Mesothelial cell of epicardium (in vitro differentiated cells): ENCODE measurements at regions not wholly inside any gene's neighbourhood (a gene's known extent, or its start where the extent isn't known, plus 50 kb on each side); places are given as distances from the start of the nearest gene placed in this dataset.

Experiments
- DNase-seq, 2 experiments: peaks; one replicate each; pipeline ENCODE4 v3.0.0; 2021; ENCODE audit warnings: low spot score in 2 of 2; ENCODE audit not compliant: unreplicated experiment in 2 of 2
- H3K27ac Mint-ChIP-seq: 2 replicates; pipeline ENCODE4 v1.8.0; 2021; ENCODE audit warnings: mixed read lengths
- H3K27me3 Mint-ChIP-seq: 2 replicates; pipeline ENCODE4 v1.8.0; 2021; ENCODE audit warnings: low read depth, mixed read lengths
- H3K36me3 Mint-ChIP-seq: 2 replicates; pipeline ENCODE4 v1.8.0; 2021; ENCODE audit warnings: mixed read lengths
- H3K4me1 Mint-ChIP-seq: 2 replicates; pipeline ENCODE4 v1.8.0; 2021; ENCODE audit warnings: mixed read lengths
- H3K4me3 Mint-ChIP-seq: 2 replicates; pipeline ENCODE4 v1.8.0; 2021; ENCODE audit warnings: mild to moderate bottlenecking, moderate library complexity, mixed read lengths
- H3K9me3 Mint-ChIP-seq: 2 replicates; pipeline ENCODE4 v1.8.0; 2021; ENCODE audit warnings: mixed read lengths
- CTCF ChIP-seq: fragments of 200-600 bp; sonication (generic); IDR thresholded peaks from one replicate; pipeline ENCODE4 v1.5.0; 2021; ENCODE audit warnings: antibody characterized with exemption; ENCODE audit not compliant: unreplicated experiment

- Mint-ChIP-seq H3K4me3 (no peak overlapping the region), H3K27ac (no peak overlapping the region), H3K36me3 (no peaks in the 10 kb centered on the region), H3K4me1 (no peaks in the 10 kb centered on the region), H3K27me3 (peaks cover 5% of the 10 kb centered on the region), H3K9me3 (no peaks in the 10 kb centered on the region)
- no peak for DNase-seq
- no peak for TF ChIP-seq CTCF
Measured at GRCh38 chr7:52085610-52086009, 769.0 kb upstream of the COBL start.

DNA sequence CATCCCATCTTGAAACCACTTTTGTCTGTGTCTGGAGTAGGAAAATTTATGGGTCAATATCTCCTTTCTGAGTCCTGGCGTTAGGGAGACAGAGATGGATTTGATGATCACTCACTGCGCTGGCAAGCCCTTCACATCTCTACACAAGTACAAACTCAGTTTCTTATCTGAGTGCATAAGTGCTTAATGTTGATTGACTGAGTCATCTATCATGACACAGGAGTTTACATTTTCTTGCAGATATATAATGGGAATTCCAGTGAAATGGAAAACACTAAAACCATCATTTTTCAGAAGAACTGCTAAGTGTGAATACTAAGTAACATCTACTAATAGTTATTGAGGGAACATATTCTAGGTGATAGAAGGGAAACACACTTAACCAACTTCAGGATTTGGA lies 763.9 kb upstream of the COBL start:
- Mint-ChIP-seq H3K27me3 (no peaks in the 10 kb centered on the region), H3K4me1 (no peaks in the 10 kb centered on the region)

DNA sequence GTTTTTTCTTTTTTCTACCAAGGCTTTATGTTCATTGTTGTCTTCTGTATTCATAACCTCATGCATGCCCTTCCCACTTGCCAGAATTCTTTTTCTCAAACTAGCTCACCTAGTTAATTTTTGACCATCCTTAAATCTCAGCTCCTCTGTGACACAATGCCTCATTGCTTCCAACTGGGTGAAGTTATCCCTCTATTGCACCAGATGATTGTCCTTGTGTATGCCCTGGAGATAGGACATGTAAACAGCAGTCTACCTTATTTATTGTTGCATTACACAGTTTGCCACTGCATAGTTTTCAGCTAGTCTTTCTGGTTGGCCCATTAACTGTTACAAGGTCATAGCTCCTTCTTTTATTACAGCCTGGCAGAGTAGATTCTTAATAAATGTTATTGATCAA lies 763.1 kb upstream of the COBL start:
- H3K27ac Mint-ChIP-seq = no peak overlapping the region
- no peaks in the 10 kb centered on the region for H3K36me3 Mint-ChIP-seq
- no peaks in the 10 kb centered on the region for H3K27me3 Mint-ChIP-seq
- no peaks in the 10 kb centered on the region for H3K9me3 Mint-ChIP-seq
- no peak for TF ChIP-seq CTCF
- no peaks in the 10 kb centered on the region for H3K4me1 Mint-ChIP-seq
- no peak overlapping the region for H3K4me3 Mint-ChIP-seq
- DNase-seq = no peak

More for the DNA sequence above, 763.9 kb upstream of the COBL start:
- Mint-ChIP-seq H3K27ac (no peak overlapping the region), H3K36me3 (no peaks in the 10 kb centered on the region), H3K9me3 (no peaks in the 10 kb centered on the region), H3K4me3 (no peak overlapping the region)
- DNase-seq = no peak
- TF ChIP-seq CTCF = no peak

GRCh38 chr7:52077571-52077970 lies 761.0 kb upstream of the COBL start:
- no peak for TF ChIP-seq CTCF
- Mint-ChIP-seq H3K4me3 (no peak overlapping the region), H3K36me3 (no peaks in the 10 kb centered on the region), H3K4me1 (no peaks in the 10 kb centered on the region), H3K27ac (no peak overlapping the region), H3K27me3 (no peaks in the 10 kb centered on the region), H3K9me3 (no peaks in the 10 kb centered on the region)
- no peak for DNase-seq

GRCh38 chr7:52074912-52075311 lies 758.3 kb upstream of the COBL start:
- Mint-ChIP-seq H3K27ac (no peak overlapping the region), H3K4me3 (no peak overlapping the region), H3K36me3 (no peaks in the 10 kb centered on the region), H3K27me3 (no peaks in the 10 kb centered on the region), H3K4me1 (no peaks in the 10 kb centered on the region), H3K9me3 (no peaks in the 10 kb centered on the region)
- no peak for TF ChIP-seq CTCF
- no peak for DNase-seq

DNA sequence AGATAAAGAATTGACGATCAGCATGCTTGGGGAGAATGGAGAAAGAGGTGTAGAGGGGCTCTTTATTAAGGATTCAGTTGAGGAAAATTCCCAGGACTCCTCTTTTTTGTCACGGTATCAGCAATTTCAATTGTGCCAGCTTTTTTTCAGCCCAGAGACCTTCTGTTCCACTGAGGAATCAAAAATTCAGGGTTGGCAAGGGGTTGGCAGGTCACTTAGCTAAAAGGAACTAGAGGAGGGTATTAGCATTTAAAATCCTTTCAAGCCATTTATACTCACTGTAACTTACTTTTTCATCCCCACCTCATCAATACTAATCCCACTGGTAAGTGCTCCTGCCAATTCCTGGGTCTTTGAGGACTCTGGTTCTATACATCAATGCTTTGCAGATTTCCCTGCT lies 757.5 kb upstream of the COBL start:
- no peaks in the 10 kb centered on the region for H3K36me3 Mint-ChIP-seq
- no peak overlapping the region for H3K4me3 Mint-ChIP-seq
- H3K9me3 Mint-ChIP-seq = no peaks in the 10 kb centered on the region
- no peaks in the 10 kb centered on the region for H3K4me1 Mint-ChIP-seq
- H3K27me3 Mint-ChIP-seq = no peaks in the 10 kb centered on the region
- no peak for DNase-seq
- no peak for TF ChIP-seq CTCF
- no peak overlapping the region for H3K27ac Mint-ChIP-seq
